ENCODE measurements at regions not wholly inside any gene's neighbourhood (a gene's known extent, or its start where the extent isn't known, plus 50 kb on each side); places are given as distances from the start of the nearest gene placed in this dataset.

DNA sequence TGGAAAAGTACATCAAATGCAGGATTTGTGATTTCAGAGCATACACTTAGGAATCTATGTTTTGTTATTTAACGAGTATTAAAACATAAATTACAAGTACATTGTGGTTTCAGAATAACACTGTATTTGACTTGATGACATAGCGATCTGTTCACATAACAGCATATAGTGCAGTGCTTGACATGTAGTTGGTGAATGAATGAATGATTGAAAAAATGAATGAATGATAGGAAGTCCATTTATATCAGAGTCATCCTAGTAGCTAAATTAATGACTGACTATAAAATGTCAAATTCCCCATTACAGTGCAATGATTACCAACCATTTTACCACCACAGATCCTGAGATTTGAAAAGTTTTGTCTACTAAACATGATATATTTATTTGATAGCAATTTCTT, 114.6 kb upstream of the FAT1 start:
- DNase-seq (no peak), ATAC-seq (no peak)
- Histone ChIP-seq H3K4me1 (no peaks in the 10 kb centered on the region), H3K4me3 (no peak overlapping the region), H3K36me3 (no peaks in the 10 kb centered on the region), H3K27ac (no peak overlapping the region), H3K27me3 (no peaks in the 10 kb centered on the region), H3K9me3 (no peaks in the 10 kb centered on the region)
- 95% methylated on average over 2 of the region's 2 CpGs for WGBS (ENCODE audit: insufficient coverage, low coverage, low lambda C conversion rate, missing lambda C conversion rate)
- intact Hi-C loops (cut with DNase I) = no loop called here
- TF ChIP-seq, protein P1, sequence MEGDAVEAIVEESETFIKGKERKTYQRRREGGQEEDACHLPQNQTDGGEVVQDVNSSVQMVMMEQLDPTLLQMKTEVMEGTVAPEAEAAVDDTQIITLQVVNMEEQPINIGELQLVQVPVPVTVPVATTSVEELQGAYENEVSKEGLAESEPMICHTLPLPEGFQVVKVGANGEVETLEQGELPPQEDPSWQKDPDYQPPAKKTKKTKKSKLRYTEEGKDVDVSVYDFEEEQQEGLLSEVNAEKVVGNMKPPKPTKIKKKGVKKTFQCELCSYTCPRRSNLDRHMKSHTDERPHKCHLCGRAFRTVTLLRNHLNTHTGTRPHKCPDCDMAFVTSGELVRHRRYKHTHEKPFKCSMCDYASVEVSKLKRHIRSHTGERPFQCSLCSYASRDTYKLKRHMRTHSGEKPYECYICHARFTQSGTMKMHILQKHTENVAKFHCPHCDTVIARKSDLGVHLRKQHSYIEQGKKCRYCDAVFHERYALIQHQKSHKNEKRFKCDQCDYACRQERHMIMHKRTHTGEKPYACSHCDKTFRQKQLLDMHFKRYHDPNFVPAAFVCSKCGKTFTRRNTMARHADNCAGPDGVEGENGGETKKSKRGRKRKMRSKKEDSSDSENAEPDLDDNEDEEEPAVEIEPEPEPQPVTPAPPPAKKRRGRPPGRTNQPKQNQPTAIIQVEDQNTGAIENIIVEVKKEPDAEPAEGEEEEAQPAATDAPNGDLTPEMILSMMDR (IDR thresholded peaks at IDR 0.05) = no peak
- TF ChIP-seq POLR2A (IDR thresholded peaks at IDR 0.05) = no peak

DNA sequence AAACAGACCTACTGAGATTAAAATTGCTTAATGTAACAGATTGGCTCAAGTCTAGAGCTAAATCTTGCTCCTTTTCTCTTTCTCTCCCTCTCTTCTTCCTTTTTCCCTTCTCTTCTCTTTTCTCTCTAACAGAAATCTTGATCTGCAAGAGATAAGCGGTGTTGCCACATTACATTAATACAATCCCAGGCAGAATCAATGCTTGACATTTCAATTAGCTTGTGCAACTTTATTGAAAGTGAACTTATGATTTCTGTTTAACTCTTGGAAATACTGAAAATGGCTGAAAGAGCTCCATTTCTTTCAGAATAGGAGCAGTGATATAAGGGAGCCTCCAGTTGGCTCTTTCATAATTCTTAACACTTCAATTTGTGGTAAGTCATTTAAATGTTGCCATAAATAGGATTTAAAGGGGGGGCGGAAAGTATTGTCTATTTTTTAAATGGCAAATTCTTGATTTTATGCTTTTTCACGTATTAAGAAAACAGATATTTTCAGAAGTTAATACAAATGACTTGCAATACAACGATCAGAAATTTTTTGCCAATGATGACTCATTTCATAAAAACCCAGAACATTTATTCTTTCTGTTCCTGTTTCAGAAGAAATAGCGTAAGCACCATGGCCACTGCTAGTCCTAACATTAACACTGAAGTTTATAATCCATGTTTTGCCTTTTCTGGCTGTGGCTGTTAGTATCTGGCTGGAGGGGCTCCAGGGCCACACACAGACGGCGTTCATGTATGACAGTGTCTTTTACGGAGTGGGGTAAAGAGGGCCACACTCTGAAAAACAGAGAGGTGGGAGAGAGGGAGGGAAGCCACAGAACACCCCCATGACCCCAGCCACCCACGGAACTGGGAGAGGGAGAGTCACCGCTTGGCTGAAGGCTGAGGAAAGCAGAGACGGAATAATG, 115.7 kb upstream of the FAT1 start:
- no peak for TF ChIP-seq POLR2A (IDR thresholded peaks at IDR 0.05)
- TF ChIP-seq, protein P1 (IDR thresholded peaks at IDR 0.05) = no peak
- peak in 1 of 4 donors; percentile 16 for ATAC-seq

DNA sequence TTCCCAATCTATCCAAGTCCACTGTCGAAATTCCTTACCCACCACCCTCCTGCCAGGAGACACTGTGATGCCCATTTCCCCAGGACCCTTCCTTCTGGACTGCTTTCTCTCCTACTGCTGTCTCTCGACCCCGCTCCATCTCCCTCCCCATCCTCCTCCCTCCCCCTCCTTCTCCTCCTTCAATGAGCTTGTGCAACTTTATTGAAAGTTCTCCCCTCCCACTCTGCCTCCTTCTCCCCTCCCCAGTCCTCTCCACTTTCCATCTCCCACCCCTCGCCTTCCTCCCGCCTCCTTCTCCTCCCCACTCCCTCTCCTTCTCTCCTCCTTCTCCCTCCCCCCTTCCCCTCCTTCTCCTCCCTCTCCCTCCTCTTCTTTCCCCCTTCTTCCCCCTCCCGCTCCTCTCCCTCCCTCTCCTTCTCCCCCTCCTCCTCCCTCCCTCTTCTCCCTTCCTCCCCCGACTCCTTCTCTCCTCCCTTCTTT, 116.6 kb upstream of the FAT1 start:
- Histone ChIP-seq H3K4me3 (no peak overlapping the region), H3K4me1 (no peaks in the 10 kb centered on the region), H3K27me3 (no peaks in the 10 kb centered on the region), H3K9me3 (no peaks in the 10 kb centered on the region), H3K36me3 (no peaks in the 10 kb centered on the region), H3K27ac (peak overlapping the region in 1 of 3 donors; percentile 18)
- DNase-seq = no peak
- TF ChIP-seq, protein P1 (IDR thresholded peaks at IDR 0.05) = no peak
- TF ChIP-seq POLR2A (IDR thresholded peaks at IDR 0.05) = no peak
- intact Hi-C loops (cut with DNase I) = no loop called here
- WGBS (ENCODE audit: insufficient coverage, low coverage, low lambda C conversion rate, missing lambda C conversion rate) = 85% methylated on average over 6 of the region's 7 CpGs
- no peak for ATAC-seq

More for the DNA sequence above, 115.7 kb upstream of the FAT1 start:
- WGBS (ENCODE audit: insufficient coverage, low coverage, low lambda C conversion rate, missing lambda C conversion rate) = 63% methylated on average over 10 of the region's 11 CpGs
- intact Hi-C loops (cut with DNase I) = no loop called here
- no peaks in the 10 kb centered on the region for H3K36me3 ChIP-seq
- H3K27me3 ChIP-seq = no peaks in the 10 kb centered on the region
- no peaks in the 10 kb centered on the region for H3K9me3 ChIP-seq
- no peaks in the 10 kb centered on the region for H3K4me1 ChIP-seq
- H3K27ac ChIP-seq = peak overlapping the region in 1 of 3 donors; percentile 18
- DNase-seq = no peak
- no peak overlapping the region for H3K4me3 ChIP-seq

DNA sequence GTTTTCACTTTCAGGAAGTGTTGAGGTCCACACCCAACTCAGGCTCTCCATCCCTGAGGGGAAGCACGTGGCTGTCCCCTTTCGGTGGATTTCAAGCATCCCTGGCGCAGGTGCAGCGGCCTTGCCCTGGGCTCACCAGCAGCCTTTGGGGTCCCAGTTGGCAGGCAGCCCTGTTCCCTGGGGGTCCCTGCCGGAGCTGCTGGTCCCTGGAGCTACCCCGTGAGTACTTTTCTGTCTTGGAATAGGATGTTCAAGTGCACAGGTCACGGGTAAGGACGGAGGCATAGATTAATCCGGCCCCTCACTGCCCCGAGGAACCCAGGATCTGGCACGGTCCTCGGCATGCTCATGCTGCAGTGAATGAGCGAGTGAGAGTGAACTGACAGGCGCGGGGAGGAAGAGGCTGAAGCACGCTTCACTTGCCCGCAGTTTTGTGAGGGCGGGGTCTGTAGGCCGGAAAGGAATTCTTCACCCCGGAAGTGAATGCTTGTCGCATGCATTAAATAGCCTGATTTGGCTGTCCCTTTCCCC, 117.2 kb upstream of the FAT1 start:
- Histone ChIP-seq H3K27ac (no peak overlapping the region), H3K4me3 (no peak overlapping the region), H3K27me3 (no peaks in the 10 kb centered on the region), H3K4me1 (no peaks in the 10 kb centered on the region), H3K36me3 (no peaks in the 10 kb centered on the region), H3K9me3 (no peaks in the 10 kb centered on the region)
- intact Hi-C loops (cut with DNase I) = no loop called here
- TF ChIP-seq POLR2A (IDR thresholded peaks at IDR 0.05) = no peak
- TF ChIP-seq, protein P1 (IDR thresholded peaks at IDR 0.05) = no peak
- DNase-seq (no peak), ATAC-seq (no peak)
- 77% methylated on average over 18 of the region's 21 CpGs for WGBS (ENCODE audit: insufficient coverage, low coverage, low lambda C conversion rate, missing lambda C conversion rate)
